ENCODE measurements at regions not wholly inside any gene's neighbourhood (a gene's known extent, or its start where the extent isn't known, plus 50 kb on each side); places are given as distances from the start of the nearest gene placed in this dataset.

DNA sequence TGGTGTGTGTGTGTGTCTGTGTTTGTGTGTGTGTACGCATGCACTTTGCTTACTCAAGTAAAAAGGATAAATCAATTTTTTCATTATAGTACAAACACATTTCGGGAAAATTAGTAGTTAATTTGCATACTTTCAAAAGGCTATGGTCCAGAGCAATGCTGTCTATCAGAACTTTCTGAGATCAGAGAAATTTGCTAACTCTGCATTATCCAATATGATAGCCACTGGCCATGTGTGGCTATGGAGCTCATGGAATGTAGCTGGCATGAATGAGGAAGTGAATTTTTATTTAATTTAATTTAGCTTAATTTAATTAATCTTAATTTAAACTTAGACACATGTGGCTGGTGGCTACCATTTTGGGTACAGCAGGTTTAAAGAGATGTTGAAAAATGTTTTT lies 289.6 kb downstream of the MAT2B start:
- TF ChIP-seq EZH2phosphoT487 (IDR thresholded peaks at IDR 0.05; ENCODE audit: insufficient read depth, low read depth) (no peak), EZH2 (IDR thresholded peaks at IDR 0.05; ENCODE audit: insufficient read depth, poor library complexity, severe bottlenecking) (no peak)
